SH-SY5Y (cell line): ENCODE measurements at regions not wholly inside any gene's neighbourhood (a gene's known extent, or its start where the extent isn't known, plus 50 kb on each side); places are given as distances from the start of the nearest gene placed in this dataset.

Source experiments
- GATA2 ChIP-seq: IDR thresholded peaks from 2 replicates; pipeline ENCODE4 v1.6.1; 2011; ENCODE audit warnings: mild to moderate bottlenecking, low read depth, low read length
- GATA3 ChIP-seq: IDR thresholded peaks from 2 replicates; pipeline ENCODE4 v1.6.1; 2011; ENCODE audit warnings: low read depth, mild to moderate bottlenecking, low read length, moderate library complexity

GRCh38 chr6:134654751-134655150, 295.1 kb downstream of the ALDH8A1 start:
- TF ChIP-seq GATA2 (no peak), GATA3 (no peak)
